HUES6 (cell line): ENCODE measurements at regions not wholly inside any gene's neighbourhood (a gene's known extent, or its start where the extent isn't known, plus 50 kb on each side); places are given as distances from the start of the nearest gene placed in this dataset.

ENCODE experiments used
- H3K27ac ChIP-seq: 2 replicates; pipeline ENCODE4 v1.7.0; 2013; ENCODE audit warnings: low read depth, mild to moderate bottlenecking, low read length, inconsistent platforms
- H3K27me3 ChIP-seq: 2 replicates; pipeline ENCODE4 v1.6.1; 2013; ENCODE audit warnings: low read length; ENCODE audit not compliant: control insufficient read depth, insufficient read depth
- H3K36me3 ChIP-seq: 2 replicates; pipeline ENCODE4 v1.6.1; 2013; ENCODE audit warnings: low read length; ENCODE audit not compliant: control insufficient read depth, insufficient read depth
- H3K4me1 ChIP-seq: 2 replicates; pipeline ENCODE4 v1.6.1; 2013; ENCODE audit warnings: low read length; ENCODE audit not compliant: control insufficient read depth, insufficient read depth
- H3K4me3 ChIP-seq: 2 replicates; pipeline ENCODE4 v1.5.1; 2013; ENCODE audit warnings: low read depth, low read length
- H3K9ac ChIP-seq: one replicate; pipeline ENCODE4 v1.6.1; 2013; ENCODE audit warnings: mild to moderate bottlenecking, low read length
- H3K9me3 ChIP-seq: 2 replicates; pipeline ENCODE4 v1.6.1; 2013; ENCODE audit warnings: low read depth, low read length; ENCODE audit not compliant: control insufficient read depth, insufficient read depth

DNA sequence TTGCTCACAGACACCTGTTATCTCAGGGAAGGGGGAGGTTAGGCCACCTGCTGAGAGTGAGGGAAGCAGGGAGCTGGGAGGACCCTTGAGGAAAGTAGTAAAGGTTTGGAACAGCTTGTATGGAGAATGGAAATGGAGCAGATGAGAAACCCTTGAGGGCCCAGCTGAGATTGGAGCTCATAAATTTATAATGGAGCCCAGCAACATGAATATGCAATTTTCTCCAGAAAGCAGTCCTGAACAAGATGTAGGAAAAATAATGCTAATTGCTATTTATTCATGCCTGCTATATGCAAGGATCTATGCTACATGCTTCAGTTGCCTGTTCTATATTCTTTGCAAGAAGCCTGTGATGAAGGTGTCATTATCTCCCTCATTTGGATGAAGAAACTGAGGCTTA lies 67.5 kb upstream of the LEF1 start:
- Histone ChIP-seq H3K27me3 (no peaks in the 10 kb centered on the region), H3K27ac (no peak overlapping the region), H3K4me3 (no peak overlapping the region), H3K4me1 (no peaks in the 10 kb centered on the region), H3K9ac (no peak overlapping the region), H3K36me3 (no peaks in the 10 kb centered on the region), H3K9me3 (peaks cover 5% of the 10 kb centered on the region; the same call in 1 of the 2 replicates)

- H3K36me3 ChIP-seq, result no peaks in the 10 kb centered on the region
- H3K4me1 ChIP-seq, result no peaks in the 10 kb centered on the region; the same call in 1 of the 2 replicates
- no peaks in the 10 kb centered on the region for H3K27me3 ChIP-seq
- H3K27ac ChIP-seq, result no peak overlapping the region
- H3K4me3 ChIP-seq, result no peak overlapping the region
- H3K9ac ChIP-seq, result no peak overlapping the region
- peaks cover 5% of the 10 kb centered on the region; the same call in 1 of the 2 replicates for H3K9me3 ChIP-seq
These were observed 59.2 kb upstream of the LEF1 start for GRCh38 chr4:108227923-108228322.

GRCh38 chr4:108224611-108225053 lies 55.9 kb upstream of the LEF1 start:
- Histone ChIP-seq H3K9me3 (no peaks in the 10 kb centered on the region), H3K4me1 (no peaks in the 10 kb centered on the region; the same call in 1 of the 2 replicates), H3K27me3 (no peaks in the 10 kb centered on the region), H3K4me3 (no peak overlapping the region), H3K9ac (no peak overlapping the region), H3K36me3 (no peaks in the 10 kb centered on the region), H3K27ac (no peak overlapping the region; the same call in 1 of the 2 replicates)

DNA sequence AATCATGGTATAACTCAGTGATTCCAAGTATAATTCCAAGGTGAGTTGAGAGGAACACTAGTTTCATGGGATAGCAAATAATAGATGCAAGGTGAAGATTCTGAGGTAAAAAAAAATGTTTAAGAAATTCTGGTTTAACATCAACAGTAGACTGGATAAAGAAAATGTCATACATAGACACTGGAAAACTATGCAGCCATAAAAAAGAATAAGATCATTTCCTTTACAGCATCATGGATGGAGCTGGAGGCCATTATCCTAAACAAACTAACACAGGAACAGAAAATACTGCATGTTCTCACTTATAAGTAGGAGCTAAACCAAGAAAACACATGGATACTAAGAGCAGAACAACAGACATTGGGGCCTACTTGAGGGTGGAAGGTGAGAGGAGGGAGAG lies 54.6 kb upstream of the LEF1 start:
- Histone ChIP-seq H3K36me3 (no peaks in the 10 kb centered on the region), H3K9me3 (no peaks in the 10 kb centered on the region), H3K27ac (no peak overlapping the region), H3K27me3 (no peaks in the 10 kb centered on the region), H3K4me1 (no peaks in the 10 kb centered on the region; the same call in 1 of the 2 replicates), H3K4me3 (no peak overlapping the region), H3K9ac (no peak overlapping the region)

DNA sequence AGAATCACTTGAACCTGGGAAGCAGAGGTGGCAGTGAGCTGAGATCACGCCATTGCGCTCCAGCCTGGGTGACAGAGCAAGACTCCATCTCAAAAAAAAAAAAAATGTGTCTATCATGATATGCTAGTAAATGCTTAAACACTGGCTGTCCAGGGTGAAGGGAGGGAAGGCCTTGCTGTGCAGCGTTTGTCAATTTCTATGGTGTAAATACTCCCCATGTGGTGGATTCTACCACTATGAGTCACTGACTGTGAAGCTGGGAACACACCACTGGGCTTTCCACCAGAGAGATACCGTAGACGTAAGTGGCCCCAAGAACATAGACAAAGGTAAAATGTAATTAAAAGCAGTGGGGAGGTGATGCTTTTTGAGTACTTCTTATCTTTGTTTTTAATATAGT lies 51.3 kb upstream of the LEF1 start:
- Histone ChIP-seq H3K4me1 (no peaks in the 10 kb centered on the region; the same call in 1 of the 2 replicates), H3K36me3 (no peaks in the 10 kb centered on the region), H3K27ac (no peak overlapping the region), H3K4me3 (no peak overlapping the region), H3K9ac (no peak overlapping the region), H3K27me3 (no peaks in the 10 kb centered on the region), H3K9me3 (no peaks in the 10 kb centered on the region)
